Right atrium auricular region (tissue), 2 donors: ENCODE measurements at regions not wholly inside any gene's neighbourhood (a gene's known extent, or its start where the extent isn't known, plus 50 kb on each side); places are given as distances from the start of the nearest gene placed in this dataset.

Experiments
- DNase-seq: peaks from one replicate; pipeline ENCODE4 v3.0.0-alpha.2; 2019; ENCODE audit warnings: low spot score
- H3K27ac ChIP-seq, 2 donors: fragments of 200-600 bp; sonication (generic); 1 replicate in 1 of 2; 2 replicates in 1 of 2; pipeline ENCODE4 v1.5.1; 2016 to 2019
- H3K27me3 ChIP-seq, 2 donors: fragments of 200-600 bp; sonication (generic); one replicate each; pipeline versions ENCODE4 v1.5.1 to v1.6.0; 2017 to 2019
- H3K36me3 ChIP-seq: fragments of 200-600 bp; sonication (generic); one replicate; pipeline ENCODE4 v1.5.1; 2016
- H3K4me1 ChIP-seq, 2 donors: fragments of 200-600 bp; sonication (generic); one replicate each; pipeline versions ENCODE4 v1.5.1 to v1.6.0; 2017 to 2019
- H3K4me3 ChIP-seq, 2 donors: fragments of 200-600 bp; sonication (generic); 1 replicate in 1 of 2; 2 replicates in 1 of 2; pipeline ENCODE4 v1.5.1; 2017 to 2019; ENCODE audit warnings: mild to moderate bottlenecking in 1 of 2, moderate library complexity in 1 of 2
- H3K9me3 ChIP-seq, 2 donors: fragments of 200-600 bp; sonication (generic); one replicate each; pipeline ENCODE4 v1.5.1; 2019
- TF ChIP-seq, protein P1 (sequence below), 2 donors: fragments of 200-600 bp; sonication (generic); IDR thresholded peaks; one replicate each; pipeline ENCODE4 v1.5.1; 2019; ENCODE audit warnings: antibody characterized with exemption in 2 of 2

DNA sequence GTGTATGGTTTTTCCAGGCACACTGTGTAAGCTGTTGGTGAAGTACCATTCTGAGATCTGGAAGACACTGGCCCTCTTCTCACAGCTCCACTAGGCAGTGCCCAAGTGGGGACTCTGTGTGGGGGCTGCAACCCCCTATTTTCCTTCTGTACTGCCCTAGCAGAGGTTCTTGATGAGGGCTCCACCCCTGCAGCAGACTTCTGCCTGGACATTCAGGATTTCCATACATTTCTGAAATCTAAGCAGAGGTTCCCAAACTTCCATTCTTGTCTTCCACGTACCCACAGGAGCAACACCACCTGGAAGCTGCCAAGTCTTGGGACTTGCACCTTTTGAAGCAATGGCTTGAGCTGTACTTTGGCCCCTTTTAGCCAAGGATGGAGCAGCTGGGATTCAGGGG lies 85.2 kb upstream of the PRMT8 start:
- no peaks in the 10 kb centered on the region for H3K27me3 ChIP-seq
- no peak for DNase-seq
- H3K4me3 ChIP-seq, result no peak overlapping the region
- TF ChIP-seq, protein P1, sequence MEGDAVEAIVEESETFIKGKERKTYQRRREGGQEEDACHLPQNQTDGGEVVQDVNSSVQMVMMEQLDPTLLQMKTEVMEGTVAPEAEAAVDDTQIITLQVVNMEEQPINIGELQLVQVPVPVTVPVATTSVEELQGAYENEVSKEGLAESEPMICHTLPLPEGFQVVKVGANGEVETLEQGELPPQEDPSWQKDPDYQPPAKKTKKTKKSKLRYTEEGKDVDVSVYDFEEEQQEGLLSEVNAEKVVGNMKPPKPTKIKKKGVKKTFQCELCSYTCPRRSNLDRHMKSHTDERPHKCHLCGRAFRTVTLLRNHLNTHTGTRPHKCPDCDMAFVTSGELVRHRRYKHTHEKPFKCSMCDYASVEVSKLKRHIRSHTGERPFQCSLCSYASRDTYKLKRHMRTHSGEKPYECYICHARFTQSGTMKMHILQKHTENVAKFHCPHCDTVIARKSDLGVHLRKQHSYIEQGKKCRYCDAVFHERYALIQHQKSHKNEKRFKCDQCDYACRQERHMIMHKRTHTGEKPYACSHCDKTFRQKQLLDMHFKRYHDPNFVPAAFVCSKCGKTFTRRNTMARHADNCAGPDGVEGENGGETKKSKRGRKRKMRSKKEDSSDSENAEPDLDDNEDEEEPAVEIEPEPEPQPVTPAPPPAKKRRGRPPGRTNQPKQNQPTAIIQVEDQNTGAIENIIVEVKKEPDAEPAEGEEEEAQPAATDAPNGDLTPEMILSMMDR (IDR thresholded peaks at IDR 0.05), result no peak
- H3K36me3 ChIP-seq, result no peaks in the 10 kb centered on the region
- H3K27ac ChIP-seq, result no peak overlapping the region
- no peaks in the 10 kb centered on the region for H3K4me1 ChIP-seq
- H3K9me3 ChIP-seq, result peaks cover 0 to 35% of the 10 kb centered on the region in 2 donors

GRCh38 chr12:3407723-3408122 lies 83.3 kb upstream of the PRMT8 start:
- no peak overlapping the region for H3K27ac ChIP-seq
- no peaks in the 10 kb centered on the region for H3K27me3 ChIP-seq
- H3K9me3 ChIP-seq, result peaks cover 0 to 35% of the 10 kb centered on the region in 2 donors
- H3K4me3 ChIP-seq, result no peak overlapping the region
- DNase-seq, result no peak
- no peaks in the 10 kb centered on the region for H3K36me3 ChIP-seq
- TF ChIP-seq, protein P1 (IDR thresholded peaks at IDR 0.05), result no peak
- H3K4me1 ChIP-seq, result no peaks in the 10 kb centered on the region

DNA sequence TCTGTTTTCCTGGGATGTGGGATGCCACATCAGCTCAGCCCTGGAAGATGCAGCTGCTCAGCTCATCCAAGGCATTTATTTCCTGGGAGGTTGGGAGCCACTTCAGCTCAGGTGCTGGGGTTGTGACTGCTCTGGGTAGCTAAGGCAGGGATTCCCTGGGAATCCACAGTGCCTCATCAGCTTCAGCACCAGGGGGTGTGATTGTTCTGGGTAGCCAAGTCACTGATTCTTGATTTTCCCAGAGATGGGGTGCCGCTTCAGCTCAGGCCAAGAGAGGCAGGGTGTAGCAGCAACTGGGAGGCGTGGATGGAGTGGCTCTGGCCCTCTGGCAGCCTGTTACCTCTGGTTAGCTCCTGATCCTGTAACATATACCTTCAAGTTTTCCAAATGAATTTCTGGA lies 81.3 kb upstream of the PRMT8 start:
- H3K27me3 ChIP-seq, result no peaks in the 10 kb centered on the region
- no peak overlapping the region for H3K4me3 ChIP-seq
- H3K27ac ChIP-seq, result no peak overlapping the region
- H3K4me1 ChIP-seq, result no peaks in the 10 kb centered on the region
- DNase-seq, result peak; percentile 49
- no peaks in the 10 kb centered on the region for H3K36me3 ChIP-seq
- TF ChIP-seq, protein P1 (IDR thresholded peaks at IDR 0.05), result no peak
- peaks cover 0 to 35% of the 10 kb centered on the region in 2 donors for H3K9me3 ChIP-seq

DNA sequence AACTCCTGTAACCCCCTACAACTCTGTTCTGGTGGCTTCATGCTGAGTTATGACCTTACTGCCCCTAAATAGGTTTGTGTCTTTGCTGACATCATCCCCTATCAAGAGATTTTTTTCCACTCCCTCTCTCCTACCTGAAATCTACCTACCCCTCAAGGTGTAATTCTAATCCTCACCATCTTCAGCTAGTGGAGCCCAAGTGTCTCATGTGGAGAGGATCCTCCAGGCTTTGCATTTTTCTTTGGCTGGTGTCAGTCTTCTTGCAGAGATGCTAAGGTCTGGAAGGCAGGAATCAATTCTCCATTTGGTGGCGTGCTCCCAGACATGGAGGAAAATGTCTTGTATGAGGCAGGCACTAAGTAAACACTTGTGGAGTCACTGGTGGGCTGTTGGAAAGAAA lies 74.8 kb upstream of the PRMT8 start:
- no peak for DNase-seq
- Histone ChIP-seq H3K4me1 (peaks cover 0 to under 1% of the 10 kb centered on the region in 2 donors), H3K27ac (no peak overlapping the region), H3K36me3 (no peaks in the 10 kb centered on the region), H3K9me3 (no peaks in the 10 kb centered on the region), H3K4me3 (no peak overlapping the region), H3K27me3 (no peaks in the 10 kb centered on the region)
- TF ChIP-seq, protein P1 (IDR thresholded peaks at IDR 0.05), result no peak

DNA sequence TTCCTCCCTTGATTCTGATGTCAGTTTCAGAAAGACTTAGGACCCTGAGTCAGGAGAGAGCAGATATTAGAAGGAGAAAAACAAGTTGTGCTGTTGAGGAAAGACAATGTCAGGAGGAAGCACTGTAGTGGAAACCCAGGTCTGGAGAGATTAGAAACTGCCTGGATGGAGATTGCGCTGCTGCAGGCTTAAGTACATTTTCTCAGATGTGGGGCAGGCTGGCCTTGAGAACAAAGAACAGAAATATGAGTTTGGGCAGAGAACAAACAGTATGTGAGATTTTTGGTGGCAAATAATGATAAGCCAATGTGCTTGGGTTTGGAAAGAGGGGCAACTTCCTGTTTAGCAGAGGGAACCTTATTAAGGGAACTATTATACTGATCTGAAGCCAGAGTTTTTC lies 74.3 kb upstream of the PRMT8 start:
- H3K4me3 ChIP-seq, result no peak overlapping the region
- no peaks in the 10 kb centered on the region for H3K27me3 ChIP-seq
- H3K27ac ChIP-seq, result no peak overlapping the region
- TF ChIP-seq, protein P1 (IDR thresholded peaks at IDR 0.05), result no peak
- DNase-seq, result peak; percentile 7
- H3K36me3 ChIP-seq, result no peaks in the 10 kb centered on the region
- peaks cover 0 to 5% of the 10 kb centered on the region in 2 donors for H3K4me1 ChIP-seq
- no peaks in the 10 kb centered on the region for H3K9me3 ChIP-seq

GRCh38 chr12:3417113-3417512 lies 73.9 kb upstream of the PRMT8 start:
- Histone ChIP-seq H3K4me1 (peaks cover 0 to 7% of the 10 kb centered on the region in 2 donors), H3K27ac (no peak overlapping the region), H3K27me3 (no peaks in the 10 kb centered on the region), H3K4me3 (no peak overlapping the region), H3K9me3 (no peaks in the 10 kb centered on the region), H3K36me3 (no peaks in the 10 kb centered on the region)
- TF ChIP-seq, protein P1 (IDR thresholded peaks at IDR 0.05), result no peak
- DNase-seq, result no peak
